IMR-90 (cell line): ENCODE measurements at regions not wholly inside any gene's neighbourhood (a gene's known extent, or its start where the extent isn't known, plus 50 kb on each side); places are given as distances from the start of the nearest gene placed in this dataset.

ENCODE experiments used
- ATAC-seq: fragments of 200-7000 bp; cut with Tn5 transposase; 2 replicates; pipeline ENCODE4 v1.9.1; 2020; ENCODE audit warnings: low read depth, mild to moderate bottlenecking, moderate library complexity
- BruUV-seq: library from RNA; stranded (reverse); fragments of 400-500 nt; replicated peaks from 2 replicates; lab custom pipeline; 2021; lab: Mats Ljungman, UMichigan
- CTCF ChIA-PET: fragments of 300-600 bp; formaldehyde crosslinking; extraction: SDS; loops from one replicate; lab custom pipeline; 2021; ENCODE audit warnings: antibody characterized with exemption; lab: Yijun Ruan, JAX
- POLR2A ChIA-PET: fragments of 300-600 bp; sonication (Branson Sonifier 250); formaldehyde crosslinking; loops from one replicate; lab custom pipeline; 2022; ENCODE audit warnings: antibody characterized with exemption; ENCODE audit not compliant: unreplicated experiment; lab: Charles Lee
- DNase-seq: peaks from one replicate; pipeline ENCODE4 v3.0.0; 2013
- H2AFZ ChIP-seq: replicated peaks from 2 replicates; pipeline ENCODE3; 2013; ENCODE audit warnings: low read length, mild to moderate bottlenecking; ENCODE audit not compliant: poor library complexity
- H2AK5ac ChIP-seq: 2 replicates; pipeline ENCODE4 v1.6.1; 2013; ENCODE audit warnings: low read depth, low read length, inconsistent platforms
- H2AK9ac ChIP-seq: replicated peaks from 2 replicates; pipeline ENCODE3; 2013; ENCODE audit warnings: mild to moderate bottlenecking, low read depth, low read length, moderate library complexity; ENCODE audit not compliant: poor library complexity
- H2BK120ac ChIP-seq: 2 replicates; pipeline ENCODE4 v1.6.1; 2013; ENCODE audit warnings: low read depth, low read length, inconsistent platforms
- H2BK15ac ChIP-seq: 3 replicates; pipeline ENCODE4 v1.6.1; 2013; ENCODE audit warnings: low read depth, low read length, inconsistent platforms
- H2BK20ac ChIP-seq: 2 replicates; pipeline ENCODE4 v1.6.1; 2013; ENCODE audit warnings: low read depth, mild to moderate bottlenecking, inconsistent platforms, low read length, moderate library complexity
- H2BK5ac ChIP-seq: 2 replicates; pipeline ENCODE4 v1.6.1; 2013; ENCODE audit warnings: mild to moderate bottlenecking, low read depth, low read length, inconsistent platforms; ENCODE audit not compliant: poor library complexity, severe bottlenecking
- H3K14ac ChIP-seq: replicated peaks from 2 replicates; pipeline ENCODE4 v1.6.1; 2013; ENCODE audit warnings: low read depth, low read length, inconsistent platforms
- H3K18ac ChIP-seq: 2 replicates; pipeline ENCODE4 v1.6.1; 2013; ENCODE audit warnings: low read depth, low read length, control low read depth
- H3K23ac ChIP-seq: 2 replicates; pipeline ENCODE4 v1.6.1; 2013; ENCODE audit warnings: low read depth, low read length, inconsistent platforms
- H3K27ac ChIP-seq: 2 replicates; pipeline ENCODE4 v1.5.1; 2013; ENCODE audit warnings: mild to moderate bottlenecking, control low read depth, low read length; ENCODE audit not compliant: insufficient read depth
- H3K27me3 ChIP-seq: 2 replicates; pipeline ENCODE4 v1.6.1; 2013; ENCODE audit warnings: low read length; ENCODE audit not compliant: control insufficient read depth, insufficient read depth
- H3K36me3 ChIP-seq: 2 replicates; pipeline ENCODE4 v1.6.1; 2013; ENCODE audit warnings: low read length, mixed read lengths; ENCODE audit not compliant: control insufficient read depth, insufficient read depth
- H3K4ac ChIP-seq: 2 replicates; pipeline ENCODE4 v1.6.1; 2013; ENCODE audit warnings: low read depth, low read length, inconsistent platforms
- H3K4me1 ChIP-seq: 2 replicates; pipeline ENCODE4 v1.6.1; 2013; ENCODE audit warnings: low read length, mixed read lengths; ENCODE audit not compliant: control insufficient read depth, insufficient read depth
- H3K4me2 ChIP-seq: 2 replicates; pipeline ENCODE4 v1.6.1; 2013; ENCODE audit warnings: low read depth, mild to moderate bottlenecking, control low read depth, low read length, moderate library complexity
- H3K4me3 ChIP-seq: 2 replicates; pipeline ENCODE4 v1.5.1; 2013; ENCODE audit warnings: low read depth, mild to moderate bottlenecking, control low read depth, low read length, moderate library complexity; ENCODE audit not compliant: insufficient read depth
- H3K56ac ChIP-seq: 2 replicates; pipeline ENCODE4 v1.6.1; 2013; ENCODE audit warnings: low read length, inconsistent platforms; ENCODE audit not compliant: insufficient read depth; ENCODE audit errors: extremely low read depth
- H3K79me1 ChIP-seq, 2 experiments: 2 replicates each; pipeline ENCODE4 v1.6.1; 2013; ENCODE audit warnings: low read length in 2 of 2, inconsistent platforms in 1 of 2, low read depth in 1 of 2
- H3K9ac ChIP-seq: 2 replicates; pipeline ENCODE4 v1.6.1; 2013; ENCODE audit warnings: low read depth, low read length, control low read depth
- H3K9me1 ChIP-seq: 2 replicates; pipeline ENCODE4 v1.6.1; 2013; ENCODE audit warnings: low read length, inconsistent platforms; ENCODE audit not compliant: insufficient read depth
- H3K9me3 ChIP-seq: 2 replicates; pipeline ENCODE4 v1.6.1; 2013; ENCODE audit warnings: low read length; ENCODE audit not compliant: control insufficient read depth, insufficient read depth
- H4K20me1 ChIP-seq: 2 replicates; pipeline ENCODE4 v1.6.1; 2013; ENCODE audit warnings: low read length, inconsistent platforms; ENCODE audit not compliant: insufficient read depth
- H4K5ac ChIP-seq: 2 replicates; pipeline ENCODE4 v1.6.1; 2013; ENCODE audit warnings: mild to moderate bottlenecking, low read depth, low read length, control low read depth
- H4K8ac ChIP-seq, 2 experiments: 2 replicates each; pipeline ENCODE4 v1.6.1; 2013; ENCODE audit warnings: low read depth in 2 of 2, low read length in 2 of 2, control low read depth in 1 of 2, inconsistent platforms in 1 of 2
- H4K91ac ChIP-seq: 2 replicates; pipeline ENCODE4 v1.6.1; 2013; ENCODE audit warnings: low read depth, low read length, inconsistent platforms; ENCODE audit not compliant: insufficient read depth
- CEBPB ChIP-seq: IDR thresholded peaks from 2 replicates; pipeline ENCODE4 v1.6.1; 2012; ENCODE audit warnings: low read depth, low read length, improper control_type of control experiment
- CHD1 ChIP-seq: IDR thresholded peaks from 2 replicates; pipeline ENCODE4 v1.6.1; 2012; ENCODE audit warnings: low read depth, low read length, improper control_type of control experiment
- CTCF ChIP-seq: conservative IDR thresholded peaks from 2 replicates; pipeline ENCODE4 v1.5.1; 2012; ENCODE audit warnings: mild to moderate bottlenecking, low read depth, low read length, improper control_type of control experiment
- ELK1 ChIP-seq: fragments of 150-350 bp; IDR thresholded peaks from 2 replicates; pipeline ENCODE4 v1.6.1; 2016; ENCODE audit warnings: low read depth, mild to moderate bottlenecking, low read length, moderate library complexity, borderline replicate concordance
- FOS ChIP-seq: fragments of 150-350 bp; IDR thresholded peaks from 2 replicates; pipeline ENCODE4 v1.6.1; 2016; ENCODE audit warnings: low read depth, low read length
- MAFK ChIP-seq: IDR thresholded peaks from 2 replicates; pipeline ENCODE4 v1.6.1; 2012; ENCODE audit warnings: low read depth, low read length, improper control_type of control experiment
- MAZ ChIP-seq: IDR thresholded peaks from 2 replicates; pipeline ENCODE4 v1.6.1; 2012; ENCODE audit warnings: low read depth, mild to moderate bottlenecking, low read length, improper control_type of control experiment, moderate library complexity, borderline replicate concordance
- NFE2L2 ChIP-seq: fragments of 150-350 bp; IDR thresholded peaks from 2 replicates; pipeline ENCODE4 v1.6.1; 2016; ENCODE audit warnings: low read depth, mild to moderate bottlenecking, low read length
- RAD21 ChIP-seq: IDR thresholded peaks from 2 replicates; pipeline ENCODE4 v1.6.1; 2012; ENCODE audit warnings: low read length, improper control_type of control experiment
- RCOR1 ChIP-seq: IDR thresholded peaks from 2 replicates; pipeline ENCODE4 v1.6.1; 2012; ENCODE audit warnings: mild to moderate bottlenecking, low read length, improper control_type of control experiment; ENCODE audit not compliant: insufficient replicate concordance
- RFX5 ChIP-seq: IDR thresholded peaks from 2 replicates; pipeline ENCODE4 v1.8.0; 2012; ENCODE audit warnings: low read depth, mild to moderate bottlenecking, low read length, moderate library complexity
- SMC3 ChIP-seq: fragments of 150-350 bp; IDR thresholded peaks from 2 replicates; pipeline ENCODE4 v1.6.1; 2016; ENCODE audit warnings: low read depth, mild to moderate bottlenecking, antibody characterized with exemption, low read length, moderate library complexity
- USF2 ChIP-seq: fragments of 150-350 bp; IDR thresholded peaks from 2 replicates; pipeline ENCODE4 v1.6.1; 2017; ENCODE audit warnings: mild to moderate bottlenecking, antibody characterized with exemption, low read length, low read depth
- WGBS, 2 experiments: methylation state at CpG; one replicate each; pipeline versions ENCODE4 v1.1.5 to v1.1.7; 2013; ENCODE audit warnings: missing lambda C conversion rate in 2 of 2; ENCODE audit not compliant: insufficient read length in 1 of 2; ENCODE audit errors: extremely low coverage in 2 of 2; 5-methylcytosine and 5-hydroxymethylcytosine counted together
- dilution Hi-C: fragments of 300-500 bp; cut with HindIII; formaldehyde crosslinking; loops from one replicate; pipeline ENCODE4 v1.14.3; 2018; ENCODE audit warnings: low sequenced_read_pairs; ENCODE audit not compliant: unreplicated experiment
- in situ Hi-C: fragments of 300-500 bp; cut with MboI; formaldehyde crosslinking; loops from 3 replicates; pipeline ENCODE4 v1.14.3; 2019; ENCODE audit warnings: low sequenced_read_pairs, inconsistent platforms, mixed read lengths
- intact Hi-C: fragments of 100-400 bp; cut with micrococcal nuclease; formaldehyde crosslinking; loops from 2 replicates; pipeline ENCODE4 v1.10.0; 2022

- H3K4me1 ChIP-seq: no peaks in the 10 kb centered on the region
- H2BK120ac ChIP-seq: no peak overlapping the region
- no TSS peak for BruUV-seq
- dilution Hi-C loops: no loop called here
- intact Hi-C loops: no loop called here
- in situ Hi-C loops: no loop called here
- no peak overlapping the region for H3K56ac ChIP-seq
- H3K23ac ChIP-seq: no peak overlapping the region
- H3K27ac ChIP-seq: no peak overlapping the region
- H4K91ac ChIP-seq: no peak overlapping the region
- H3K4me3 ChIP-seq: no peak overlapping the region
- H4K5ac ChIP-seq: no peak overlapping the region
- H3K9ac ChIP-seq: no peak overlapping the region
- H3K79me1 ChIP-seq: no peaks in the 10 kb centered on the region
- no peak overlapping the region for H2AFZ ChIP-seq
- ChIA-PET CTCF (interaction anchor here (0.6 to 2.2 kb wide), 2 partner anchors 8 to 56 kb away, joined by 3 to 8 read pairs; no protein-coding TSS in a partner anchor), POLR2A (no interaction called here)
- no peaks in the 10 kb centered on the region for H3K9me3 ChIP-seq
- H2AK5ac ChIP-seq: no peak overlapping the region
- H3K4me2 ChIP-seq: no peak overlapping the region
- no peaks in the 10 kb centered on the region for H3K36me3 ChIP-seq
- no peak overlapping the region for H3K4ac ChIP-seq
- no peak overlapping the region for H2AK9ac ChIP-seq
- H4K20me1 ChIP-seq: no peaks in the 10 kb centered on the region
- no CpG with 5 or more reads among the region's 4 CpGs for WGBS, 2 experiments
- no peak for TF ChIP-seq RCOR1
- no peak for TF ChIP-seq MAFK
- TF ChIP-seq NFE2L2: no peak
- TF ChIP-seq FOS: no peak
- no peak for TF ChIP-seq ELK1
- no peak for TF ChIP-seq RFX5
- TF ChIP-seq CEBPB: no peak
- no peak for TF ChIP-seq USF2
- TF ChIP-seq MAZ: no peak
- no peak for TF ChIP-seq RAD21
- no peak for TF ChIP-seq CHD1
- TF ChIP-seq SMC3: no peak
- no peak for TF ChIP-seq CTCF
- ATAC-seq (no peak), DNase-seq (no peak)
- H2BK5ac ChIP-seq: no peak overlapping the region
- H2BK20ac ChIP-seq: no peak overlapping the region
- H2BK15ac ChIP-seq: no peak overlapping the region
- H3K27me3 ChIP-seq: no peaks in the 10 kb centered on the region; the same call in 1 of the 2 replicates
- H3K9me1 ChIP-seq: no peaks in the 10 kb centered on the region
- no peak overlapping the region for H4K8ac ChIP-seq
- no peak overlapping the region for H3K18ac ChIP-seq
- H3K14ac ChIP-seq: no peak overlapping the region
These were observed 153.8 kb upstream of the ARHGAP20 start for GRCh38 chr11:110866081-110866480.
